ENCODE measurements at regions not wholly inside any gene's neighbourhood (a gene's known extent, or its start where the extent isn't known, plus 50 kb on each side); places are given as distances from the start of the nearest gene placed in this dataset.

DNA sequence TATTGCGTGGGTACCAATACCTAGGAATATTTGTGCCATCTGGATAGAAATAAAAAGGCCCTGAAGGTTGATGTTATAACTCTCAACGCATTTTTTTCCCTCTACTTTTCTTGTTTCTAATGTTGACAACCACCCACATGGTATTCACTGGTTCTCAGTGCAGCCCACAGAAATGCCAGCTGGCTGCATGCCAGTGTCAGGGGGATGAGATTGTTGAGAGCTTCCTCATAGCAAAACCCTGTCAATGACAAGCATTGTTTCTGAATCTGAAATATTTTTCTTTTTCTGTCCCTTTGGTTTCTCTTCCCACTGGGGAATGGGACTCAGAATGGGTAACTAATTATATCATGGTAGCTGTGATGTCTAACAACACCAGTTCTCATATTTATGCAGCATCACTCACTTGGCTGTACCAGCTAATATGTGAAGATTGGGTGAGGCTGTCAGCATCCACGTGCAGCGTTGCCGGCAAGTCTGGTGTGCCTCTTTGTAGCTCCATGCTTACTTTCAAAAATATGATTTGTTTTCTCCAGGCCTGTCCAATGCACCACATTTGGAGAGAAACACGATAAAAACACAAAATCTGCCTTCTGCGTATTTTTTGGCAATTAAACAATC is 284.6 kb downstream of the PTBP2 start:
- TF ChIP-seq, protein P1, sequence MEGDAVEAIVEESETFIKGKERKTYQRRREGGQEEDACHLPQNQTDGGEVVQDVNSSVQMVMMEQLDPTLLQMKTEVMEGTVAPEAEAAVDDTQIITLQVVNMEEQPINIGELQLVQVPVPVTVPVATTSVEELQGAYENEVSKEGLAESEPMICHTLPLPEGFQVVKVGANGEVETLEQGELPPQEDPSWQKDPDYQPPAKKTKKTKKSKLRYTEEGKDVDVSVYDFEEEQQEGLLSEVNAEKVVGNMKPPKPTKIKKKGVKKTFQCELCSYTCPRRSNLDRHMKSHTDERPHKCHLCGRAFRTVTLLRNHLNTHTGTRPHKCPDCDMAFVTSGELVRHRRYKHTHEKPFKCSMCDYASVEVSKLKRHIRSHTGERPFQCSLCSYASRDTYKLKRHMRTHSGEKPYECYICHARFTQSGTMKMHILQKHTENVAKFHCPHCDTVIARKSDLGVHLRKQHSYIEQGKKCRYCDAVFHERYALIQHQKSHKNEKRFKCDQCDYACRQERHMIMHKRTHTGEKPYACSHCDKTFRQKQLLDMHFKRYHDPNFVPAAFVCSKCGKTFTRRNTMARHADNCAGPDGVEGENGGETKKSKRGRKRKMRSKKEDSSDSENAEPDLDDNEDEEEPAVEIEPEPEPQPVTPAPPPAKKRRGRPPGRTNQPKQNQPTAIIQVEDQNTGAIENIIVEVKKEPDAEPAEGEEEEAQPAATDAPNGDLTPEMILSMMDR (tag by site-specific recombination; IDR thresholded peaks at IDR 0.05), result no peak
- TF ChIP-seq ZNF416 (tag by site-specific recombination; IDR thresholded peaks at IDR 0.05), result no peak
- TF ChIP-seq ZNF501 (tag by site-specific recombination; IDR thresholded peaks at IDR 0.05), result no peak
- no peak for TF ChIP-seq ZSCAN30 (tag by site-specific recombination; IDR thresholded peaks at IDR 0.05)
- TF ChIP-seq, protein P2, sequence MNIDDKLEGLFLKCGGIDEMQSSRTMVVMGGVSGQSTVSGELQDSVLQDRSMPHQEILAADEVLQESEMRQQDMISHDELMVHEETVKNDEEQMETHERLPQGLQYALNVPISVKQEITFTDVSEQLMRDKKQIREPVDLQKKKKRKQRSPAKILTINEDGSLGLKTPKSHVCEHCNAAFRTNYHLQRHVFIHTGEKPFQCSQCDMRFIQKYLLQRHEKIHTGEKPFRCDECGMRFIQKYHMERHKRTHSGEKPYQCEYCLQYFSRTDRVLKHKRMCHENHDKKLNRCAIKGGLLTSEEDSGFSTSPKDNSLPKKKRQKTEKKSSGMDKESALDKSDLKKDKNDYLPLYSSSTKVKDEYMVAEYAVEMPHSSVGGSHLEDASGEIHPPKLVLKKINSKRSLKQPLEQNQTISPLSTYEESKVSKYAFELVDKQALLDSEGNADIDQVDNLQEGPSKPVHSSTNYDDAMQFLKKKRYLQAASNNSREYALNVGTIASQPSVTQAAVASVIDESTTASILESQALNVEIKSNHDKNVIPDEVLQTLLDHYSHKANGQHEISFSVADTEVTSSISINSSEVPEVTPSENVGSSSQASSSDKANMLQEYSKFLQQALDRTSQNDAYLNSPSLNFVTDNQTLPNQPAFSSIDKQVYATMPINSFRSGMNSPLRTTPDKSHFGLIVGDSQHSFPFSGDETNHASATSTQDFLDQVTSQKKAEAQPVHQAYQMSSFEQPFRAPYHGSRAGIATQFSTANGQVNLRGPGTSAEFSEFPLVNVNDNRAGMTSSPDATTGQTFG (tag by site-specific recombination; IDR thresholded peaks at IDR 0.05; ENCODE audit: borderline replicate concordance), result no peak
- TF ChIP-seq, protein P3, sequence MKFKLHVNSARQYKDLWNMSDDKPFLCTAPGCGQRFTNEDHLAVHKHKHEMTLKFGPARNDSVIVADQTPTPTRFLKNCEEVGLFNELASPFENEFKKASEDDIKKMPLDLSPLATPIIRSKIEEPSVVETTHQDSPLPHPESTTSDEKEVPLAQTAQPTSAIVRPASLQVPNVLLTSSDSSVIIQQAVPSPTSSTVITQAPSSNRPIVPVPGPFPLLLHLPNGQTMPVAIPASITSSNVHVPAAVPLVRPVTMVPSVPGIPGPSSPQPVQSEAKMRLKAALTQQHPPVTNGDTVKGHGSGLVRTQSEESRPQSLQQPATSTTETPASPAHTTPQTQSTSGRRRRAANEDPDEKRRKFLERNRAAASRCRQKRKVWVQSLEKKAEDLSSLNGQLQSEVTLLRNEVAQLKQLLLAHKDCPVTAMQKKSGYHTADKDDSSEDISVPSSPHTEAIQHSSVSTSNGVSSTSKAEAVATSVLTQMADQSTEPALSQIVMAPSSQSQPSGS (tag by site-specific recombination; IDR thresholded peaks at IDR 0.05; ENCODE audit: low read depth), result no peak
- no peak for TF ChIP-seq ZSCAN23 (tag by site-specific recombination; IDR thresholded peaks at IDR 0.05)
- TF ChIP-seq HOXD13 (CRISPR knock-in tag; IDR thresholded peaks at IDR 0.05; ENCODE audit: borderline replicate concordance), result no peak
- TF ChIP-seq, protein P4, sequence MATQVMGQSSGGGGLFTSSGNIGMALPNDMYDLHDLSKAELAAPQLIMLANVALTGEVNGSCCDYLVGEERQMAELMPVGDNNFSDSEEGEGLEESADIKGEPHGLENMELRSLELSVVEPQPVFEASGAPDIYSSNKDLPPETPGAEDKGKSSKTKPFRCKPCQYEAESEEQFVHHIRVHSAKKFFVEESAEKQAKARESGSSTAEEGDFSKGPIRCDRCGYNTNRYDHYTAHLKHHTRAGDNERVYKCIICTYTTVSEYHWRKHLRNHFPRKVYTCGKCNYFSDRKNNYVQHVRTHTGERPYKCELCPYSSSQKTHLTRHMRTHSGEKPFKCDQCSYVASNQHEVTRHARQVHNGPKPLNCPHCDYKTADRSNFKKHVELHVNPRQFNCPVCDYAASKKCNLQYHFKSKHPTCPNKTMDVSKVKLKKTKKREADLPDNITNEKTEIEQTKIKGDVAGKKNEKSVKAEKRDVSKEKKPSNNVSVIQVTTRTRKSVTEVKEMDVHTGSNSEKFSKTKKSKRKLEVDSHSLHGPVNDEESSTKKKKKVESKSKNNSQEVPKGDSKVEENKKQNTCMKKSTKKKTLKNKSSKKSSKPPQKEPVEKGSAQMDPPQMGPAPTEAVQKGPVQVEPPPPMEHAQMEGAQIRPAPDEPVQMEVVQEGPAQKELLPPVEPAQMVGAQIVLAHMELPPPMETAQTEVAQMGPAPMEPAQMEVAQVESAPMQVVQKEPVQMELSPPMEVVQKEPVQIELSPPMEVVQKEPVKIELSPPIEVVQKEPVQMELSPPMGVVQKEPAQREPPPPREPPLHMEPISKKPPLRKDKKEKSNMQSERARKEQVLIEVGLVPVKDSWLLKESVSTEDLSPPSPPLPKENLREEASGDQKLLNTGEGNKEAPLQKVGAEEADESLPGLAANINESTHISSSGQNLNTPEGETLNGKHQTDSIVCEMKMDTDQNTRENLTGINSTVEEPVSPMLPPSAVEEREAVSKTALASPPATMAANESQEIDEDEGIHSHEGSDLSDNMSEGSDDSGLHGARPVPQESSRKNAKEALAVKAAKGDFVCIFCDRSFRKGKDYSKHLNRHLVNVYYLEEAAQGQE (tag by site-specific recombination; IDR thresholded peaks at IDR 0.05), result no peak
- TF ChIP-seq ZNF239 (tag by site-specific recombination; IDR thresholded peaks at IDR 0.05), result no peak
- TF ChIP-seq ZNF140 (tag by site-specific recombination; IDR thresholded peaks at IDR 0.05), result no peak

Measured in HEK293 (cell line).